Neural progenitor cell (in vitro differentiated cells): ENCODE measurements at regions not wholly inside any gene's neighbourhood (a gene's known extent, or its start where the extent isn't known, plus 50 kb on each side); places are given as distances from the start of the nearest gene placed in this dataset.
A peak's percentile ranks its signal among the peaks of the same experiment; 100 is the strongest.

ENCODE experiments used
- DNase-seq: peaks from one replicate; pipeline ENCODE4 v3.0.0-alpha.2; 2016; ENCODE audit warnings: low spot score
- H2AFZ ChIP-seq: fragments of 200-600 bp; sonication (generic); replicated peaks from 2 replicates; pipeline ENCODE4 v1.6.1; 2016; ENCODE audit warnings: antibody characterized with exemption
- H3F3A ChIP-seq: fragments of 200-600 bp; sonication (generic); 2 replicates; pipeline ENCODE4 v1.6.1; 2016; ENCODE audit warnings: antibody characterized with exemption, low read depth
- H3K27ac ChIP-seq: fragments of 200-600 bp; sonication (generic); 2 replicates; pipeline ENCODE4 v1.5.1; 2016; ENCODE audit warnings: mild to moderate bottlenecking
- H3K27me3 ChIP-seq: fragments of 200-600 bp; sonication (generic); 2 replicates; pipeline ENCODE4 v1.6.1; 2016; ENCODE audit warnings: mild to moderate bottlenecking, moderate library complexity
- H3K36me3 ChIP-seq: fragments of 200-600 bp; sonication (generic); 2 replicates; pipeline ENCODE4 v1.5.1; 2016
- H3K4me1 ChIP-seq: fragments of 200-600 bp; sonication (generic); 2 replicates; pipeline ENCODE4 v1.6.1; 2016; ENCODE audit warnings: mixed run types
- H3K4me2 ChIP-seq: fragments of 200-600 bp; sonication (generic); 2 replicates; pipeline ENCODE4 v1.6.1; 2016
- H3K4me3 ChIP-seq: fragments of 200-600 bp; sonication (generic); 2 replicates; pipeline ENCODE4 v1.5.1; 2016
- H3K79me2 ChIP-seq: fragments of 200-600 bp; sonication (generic); 2 replicates; pipeline ENCODE4 v1.6.1; 2016; ENCODE audit warnings: low read depth
- H3K9ac ChIP-seq: fragments of 200-600 bp; sonication (generic); 2 replicates; pipeline ENCODE4 v1.6.1; 2016
- H3K9me3 ChIP-seq: fragments of 200-600 bp; sonication (generic); 2 replicates; pipeline ENCODE4 v1.5.1; 2016; ENCODE audit warnings: low read depth
- H4K20me1 ChIP-seq: fragments of 200-600 bp; sonication (generic); 2 replicates; pipeline ENCODE4 v1.6.1; 2016; ENCODE audit warnings: low read depth
- H3K27ac Mint-ChIP-seq: 3 replicates; pipeline ENCODE4 v1.8.0; 2021; ENCODE audit warnings: mixed read lengths
- H3K27me3 Mint-ChIP-seq: 2 replicates; pipeline ENCODE4 v1.8.0; 2022; ENCODE audit warnings: low read depth, mild to moderate bottlenecking, inconsistent platforms, moderate library complexity, mixed read lengths; ENCODE audit not compliant: insufficient read depth
- H3K36me3 Mint-ChIP-seq: 3 replicates; pipeline ENCODE4 v1.8.0; 2021; ENCODE audit warnings: mixed read lengths
- H3K4me1 Mint-ChIP-seq: 3 replicates; pipeline ENCODE4 v1.8.0; 2021; ENCODE audit warnings: mixed read lengths
- H3K4me3 Mint-ChIP-seq: 3 replicates; pipeline ENCODE4 v1.8.0; 2021; ENCODE audit warnings: mild to moderate bottlenecking, moderate library complexity, mixed read lengths
- H3K9me3 Mint-ChIP-seq: 3 replicates; pipeline ENCODE4 v1.8.0; 2020; ENCODE audit warnings: mixed read lengths
- CTCF ChIP-seq: fragments of 200-600 bp; sonication (generic); IDR thresholded peaks from 2 replicates; pipeline ENCODE4 v1.5.1; 2017; ENCODE audit warnings: antibody characterized with exemption, mild to moderate bottlenecking
- EZH2 ChIP-seq: fragments of 200-600 bp; sonication (generic); IDR thresholded peaks from 2 replicates; pipeline ENCODE4 v1.6.1; 2017; ENCODE audit warnings: antibody characterized with exemption, mild to moderate bottlenecking, moderate library complexity
- EZH2phosphoT487 ChIP-seq: fragments of 200-600 bp; sonication (generic); IDR thresholded peaks from 2 replicates; pipeline ENCODE4 v1.6.1; 2017; ENCODE audit warnings: antibody characterized with exemption

- no peak overlapping the region for H2AFZ ChIP-seq
- Mint-ChIP-seq H3K27ac (no peak overlapping the region), H3K27me3 (peaks cover 3% of the 10 kb centered on the region), H3K36me3 (no peaks in the 10 kb centered on the region), H3K9me3 (no peaks in the 10 kb centered on the region), H3K4me1 (peaks cover 10% of the 10 kb centered on the region), H3K4me3 (no peak overlapping the region)
- H3K79me2 ChIP-seq, result no peaks in the 10 kb centered on the region
- H3K4me2 ChIP-seq, result no peak overlapping the region
- no peaks in the 10 kb centered on the region for H3K9me3 ChIP-seq
- peaks cover 9% of the 10 kb centered on the region for H3K4me1 ChIP-seq
- H3K27ac ChIP-seq, result no peak overlapping the region
- H3K4me3 ChIP-seq, result no peak overlapping the region
- H3K27me3 ChIP-seq, result no peaks in the 10 kb centered on the region
- no peak overlapping the region for H3K9ac ChIP-seq
- no peaks in the 10 kb centered on the region for H4K20me1 ChIP-seq
- no peaks in the 10 kb centered on the region for H3K36me3 ChIP-seq
- no peak for TF ChIP-seq CTCF
- no peak for TF ChIP-seq EZH2
- TF ChIP-seq EZH2phosphoT487, result no peak
- H3F3A ChIP-seq, result peaks cover 3% of the 10 kb centered on the region
- DNase-seq, result no peak
These were observed 152.5 kb downstream of the CEBPB start for GRCh38 chr20:50343125-50343489.

DNA sequence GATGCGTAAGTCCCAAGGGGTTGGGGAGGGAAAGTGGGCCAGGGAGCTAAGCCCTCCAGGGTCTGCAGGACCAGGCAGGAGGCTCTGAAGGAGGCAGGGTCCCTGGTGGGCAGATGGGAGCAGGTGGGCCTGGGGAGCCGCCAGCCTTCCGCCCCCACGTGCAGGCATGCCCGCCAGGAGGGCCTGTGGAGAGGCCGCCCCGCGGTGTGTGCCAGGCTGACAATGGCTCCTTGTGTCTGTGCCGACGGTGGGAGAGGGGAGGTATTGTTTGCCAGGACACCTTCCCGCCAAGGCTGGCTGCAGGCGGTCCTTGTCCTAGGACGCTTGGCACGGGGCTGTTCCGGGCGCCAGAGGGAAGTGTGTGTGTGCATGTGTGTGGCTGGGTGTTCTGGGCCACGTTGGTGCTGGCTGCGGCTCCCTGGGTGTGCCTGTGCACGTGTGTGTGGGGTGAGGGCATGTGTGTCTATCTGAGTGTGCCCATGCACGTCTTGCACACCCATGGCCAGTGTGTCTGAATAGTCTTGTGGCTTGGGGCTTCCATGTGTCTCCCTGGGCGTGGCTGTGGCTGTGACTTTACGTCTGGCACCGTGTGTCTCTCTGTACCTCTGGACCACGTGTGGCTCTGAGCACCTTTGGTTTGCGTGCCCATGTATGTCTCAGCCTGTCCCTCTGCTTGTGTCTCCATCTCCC is 153.0 kb downstream of the CEBPB start:
- Mint-ChIP-seq H3K4me1 (peaks cover 6% of the 10 kb centered on the region), H3K36me3 (no peaks in the 10 kb centered on the region), H3K27ac (peak overlapping the region; percentile 11), H3K27me3 (peaks cover 3% of the 10 kb centered on the region), H3K4me3 (no peak overlapping the region), H3K9me3 (no peaks in the 10 kb centered on the region)
- H3K36me3 ChIP-seq, result no peaks in the 10 kb centered on the region
- H3K27ac ChIP-seq, result no peak overlapping the region
- H3F3A ChIP-seq, result peaks cover 3% of the 10 kb centered on the region
- H2AFZ ChIP-seq, result no peak overlapping the region
- H3K4me2 ChIP-seq, result no peak overlapping the region
- TF ChIP-seq EZH2, result no peak
- TF ChIP-seq EZH2phosphoT487, result no peak
- TF ChIP-seq CTCF, result no peak
- peaks cover 8% of the 10 kb centered on the region for H3K4me1 ChIP-seq
- no peaks in the 10 kb centered on the region for H3K9me3 ChIP-seq
- no peaks in the 10 kb centered on the region for H4K20me1 ChIP-seq
- no peak overlapping the region for H3K9ac ChIP-seq
- H3K79me2 ChIP-seq, result no peaks in the 10 kb centered on the region
- DNase-seq, result no peak
- no peaks in the 10 kb centered on the region for H3K27me3 ChIP-seq
- H3K4me3 ChIP-seq, result no peak overlapping the region

- Mint-ChIP-seq H3K9me3 (no peaks in the 10 kb centered on the region), H3K36me3 (no peaks in the 10 kb centered on the region), H3K27ac (peak overlapping the region; percentile 29), H3K4me1 (no peaks in the 10 kb centered on the region), H3K27me3 (peaks cover 6% of the 10 kb centered on the region), H3K4me3 (no peak overlapping the region)
- no peak overlapping the region for H2AFZ ChIP-seq
- no peak for TF ChIP-seq EZH2phosphoT487
- peak; percentile 30 for TF ChIP-seq CTCF
- no peak overlapping the region for H3K9ac ChIP-seq
- no peak for DNase-seq
- no peaks in the 10 kb centered on the region for H3K36me3 ChIP-seq
- H4K20me1 ChIP-seq, result no peaks in the 10 kb centered on the region
- no peaks in the 10 kb centered on the region for H3K27me3 ChIP-seq
- no peaks in the 10 kb centered on the region for H3K9me3 ChIP-seq
- no peaks in the 10 kb centered on the region for H3K4me1 ChIP-seq
- no peak overlapping the region for H3K4me3 ChIP-seq
- no peak overlapping the region for H3K4me2 ChIP-seq
- no peaks in the 10 kb centered on the region for H3F3A ChIP-seq
- no peaks in the 10 kb centered on the region for H3K79me2 ChIP-seq
- no peak overlapping the region for H3K27ac ChIP-seq
These were observed 153.8 kb downstream of the CEBPB start for GRCh38 chr20:50344232-50345071.
